GM21723 (cell line): ENCODE measurements at regions not wholly inside any gene's neighbourhood (a gene's known extent, or its start where the extent isn't known, plus 50 kb on each side); places are given as distances from the start of the nearest gene placed in this dataset.

ENCODE experiments used
- ATAC-seq: cut with Tn5 transposase; IDR thresholded peaks from one replicate; pipeline ENCODE4 v1.9.1; 2021; ENCODE audit warnings: mild to moderate bottlenecking, moderate library complexity; ENCODE audit not compliant: unreplicated experiment

- no peak for ATAC-seq
Observed at GRCh38 chr17:77726549-77727006, 231.9 kb upstream of the TNRC6C start.

GRCh38 chr17:77727037-77727615 is 231.4 kb upstream of the TNRC6C start:
- no peak for ATAC-seq

GRCh38 chr17:77728474-77728795 is 230.1 kb upstream of the TNRC6C start:
- ATAC-seq: no peak

- no peak for ATAC-seq
Observed at GRCh38 chr17:77728871-77729270, 229.6 kb upstream of the TNRC6C start.

- no peak for ATAC-seq
Observed at GRCh38 chr17:77729587-77729986, 228.9 kb upstream of the TNRC6C start.

DNA sequence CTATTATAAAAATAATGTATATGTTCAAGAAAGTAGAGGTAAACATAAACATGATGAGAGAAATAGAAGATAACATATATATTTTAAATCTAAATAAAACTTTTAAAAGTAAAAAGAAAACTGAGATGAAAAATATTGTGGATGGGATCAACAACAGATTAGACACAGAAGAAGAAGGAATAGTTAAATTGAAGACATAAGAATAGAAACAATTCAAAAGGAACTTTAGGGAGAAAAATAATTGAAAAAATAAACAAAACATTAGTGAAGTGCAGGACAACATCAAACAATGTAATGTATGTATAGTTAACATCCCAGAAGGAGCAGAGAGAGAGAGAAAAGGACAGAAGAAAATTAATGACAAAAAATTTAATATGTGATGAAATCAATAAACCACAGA is 228.1 kb upstream of the TNRC6C start:
- ATAC-seq: no peak

GRCh38 chr17:77733576-77734296 is 224.8 kb upstream of the TNRC6C start:
- ATAC-seq: no peak

GRCh38 chr17:77734371-77735080 is 224.0 kb upstream of the TNRC6C start:
- no peak for ATAC-seq

- ATAC-seq: no peak
Observed at GRCh38 chr17:77735081-77735565, 223.4 kb upstream of the TNRC6C start.

GRCh38 chr17:77735566-77736198 is 222.8 kb upstream of the TNRC6C start:
- no peak for ATAC-seq

DNA sequence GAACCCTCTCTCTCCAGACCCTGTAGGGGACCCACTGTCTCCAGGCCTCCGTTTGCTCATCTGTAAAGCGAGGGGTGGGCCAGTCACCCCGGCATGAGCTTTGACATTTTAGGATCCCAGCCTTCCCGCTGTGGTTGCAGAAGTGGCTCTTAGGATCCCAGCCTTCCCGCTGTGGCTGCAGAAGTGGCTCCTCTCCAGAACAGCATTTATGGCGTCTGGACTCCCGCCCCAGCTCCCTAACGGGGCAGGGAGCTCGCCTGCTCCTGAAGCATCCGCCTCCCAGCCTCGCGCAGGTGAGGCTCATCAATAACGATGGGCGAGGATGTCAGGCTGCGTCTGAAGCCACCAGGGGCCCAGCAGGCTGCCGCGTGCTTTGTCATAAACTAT is 222.3 kb upstream of the TNRC6C start:
- ATAC-seq: no peak

- ATAC-seq: no peak
Observed at GRCh38 chr17:77736721-77737120, 221.8 kb upstream of the TNRC6C start.

DNA sequence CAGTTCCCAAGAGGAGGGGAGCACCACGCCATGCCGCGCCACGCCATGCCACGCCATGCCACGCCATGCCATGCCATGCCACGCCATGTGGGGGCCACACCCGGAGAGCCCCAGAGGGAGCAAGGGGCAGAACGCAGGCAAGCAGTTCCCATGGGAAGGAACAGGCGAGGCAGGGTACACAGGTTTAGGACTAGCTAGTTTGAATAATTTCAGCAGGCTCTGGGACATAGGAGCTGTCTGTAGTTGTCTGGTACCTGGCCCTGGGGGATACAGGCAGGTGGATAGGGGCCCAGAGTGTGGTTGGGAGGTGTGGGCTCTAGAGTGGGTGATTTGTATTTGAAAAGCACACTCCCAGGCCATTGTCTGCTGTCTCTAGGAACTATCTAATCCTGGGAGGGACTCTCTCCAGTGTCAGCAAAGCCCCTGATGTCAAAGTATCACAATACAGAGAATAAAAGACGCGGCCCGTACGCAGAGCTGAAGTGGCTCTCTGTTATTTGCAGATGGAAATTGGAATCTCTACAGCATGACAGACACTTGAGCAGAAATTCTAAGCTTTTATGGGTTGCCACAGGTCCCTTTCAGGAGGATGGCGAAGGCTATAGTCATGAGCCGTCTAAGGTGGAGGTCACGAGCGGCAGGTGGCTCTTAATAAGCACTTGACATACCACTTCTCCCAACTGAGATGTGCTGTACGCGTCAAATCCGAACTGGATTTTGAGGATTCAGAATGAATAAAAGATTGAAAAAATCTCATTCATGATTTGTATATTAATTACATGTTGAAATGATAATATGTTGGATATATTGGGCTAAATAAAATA is 220.8 kb upstream of the TNRC6C start:
- ATAC-seq: no peak

DNA sequence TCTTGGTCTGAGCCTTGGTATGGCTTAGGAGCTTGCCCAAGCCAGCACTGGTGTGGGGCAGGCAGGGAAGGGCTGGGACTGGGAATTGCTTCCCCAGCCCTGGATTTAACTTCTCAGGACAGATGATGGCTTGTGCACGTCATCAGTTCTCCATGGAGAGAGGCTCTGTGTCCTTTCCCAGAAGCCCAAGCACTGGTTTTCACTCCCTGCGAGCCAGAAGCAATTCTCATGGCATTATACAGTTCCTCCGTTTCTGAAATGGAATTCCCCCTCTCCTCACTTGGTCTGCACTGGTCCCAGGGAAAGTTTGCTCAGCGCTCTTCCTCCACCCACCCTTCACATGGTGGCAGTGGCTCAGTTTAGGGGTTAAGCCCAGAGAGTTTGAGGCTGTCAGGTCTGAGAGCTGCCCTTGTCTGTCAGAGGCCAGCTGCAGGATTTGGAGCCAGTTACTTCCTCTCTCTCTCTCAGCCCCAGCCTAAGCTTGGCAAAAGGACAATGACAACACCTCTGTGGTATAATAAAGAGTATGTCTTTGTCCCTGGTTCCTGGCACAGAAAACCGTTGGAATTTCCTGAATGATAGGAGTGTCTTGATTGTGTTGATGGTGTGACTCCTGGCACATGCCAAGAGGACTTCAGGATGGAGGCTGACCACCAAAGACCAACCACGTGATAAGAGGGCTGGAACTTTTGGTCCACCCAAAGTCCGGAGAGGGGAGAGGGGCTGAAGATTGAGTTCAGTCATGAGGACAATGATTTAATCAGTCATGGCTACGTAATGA is 219.6 kb upstream of the TNRC6C start:
- no peak for ATAC-seq

DNA sequence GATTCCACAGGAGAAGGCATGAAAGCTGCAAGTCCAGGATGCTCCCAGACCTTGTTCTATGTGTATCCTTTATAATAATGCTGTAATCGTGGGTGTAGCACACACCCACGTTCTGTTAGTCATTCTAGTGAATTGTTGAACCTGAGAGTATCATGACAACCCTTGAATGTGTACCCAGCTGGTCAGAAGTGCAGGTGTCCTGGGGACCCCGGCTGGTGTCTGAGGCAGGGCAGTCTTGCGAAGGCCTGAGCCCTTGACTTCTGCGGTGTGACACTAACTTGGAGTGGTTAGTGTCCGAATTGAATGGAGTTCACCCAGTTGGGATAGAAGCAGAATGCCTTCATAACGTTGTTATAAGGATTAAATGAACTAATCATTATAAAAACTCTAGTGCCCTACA is 218.0 kb upstream of the TNRC6C start:
- ATAC-seq: no peak

DNA sequence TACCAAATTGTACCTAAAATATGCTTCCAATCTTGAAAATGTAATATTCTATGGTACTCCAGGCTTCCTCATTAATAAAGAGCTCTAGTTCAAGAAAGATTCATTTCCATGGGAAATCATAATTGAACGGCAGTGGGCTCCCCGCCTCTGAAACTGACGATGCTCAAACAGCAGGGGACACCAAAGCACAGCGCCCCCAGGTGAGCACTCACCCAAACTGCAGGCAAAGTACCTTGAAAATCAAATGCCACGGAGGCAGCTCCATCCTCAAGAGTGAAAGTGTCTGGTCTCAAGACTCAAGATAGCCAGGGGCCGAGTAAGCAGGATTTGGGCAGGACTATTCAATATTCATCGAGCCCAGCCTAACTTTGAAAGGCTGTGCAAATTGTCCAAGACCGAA is 217.4 kb upstream of the TNRC6C start:
- no peak for ATAC-seq

DNA sequence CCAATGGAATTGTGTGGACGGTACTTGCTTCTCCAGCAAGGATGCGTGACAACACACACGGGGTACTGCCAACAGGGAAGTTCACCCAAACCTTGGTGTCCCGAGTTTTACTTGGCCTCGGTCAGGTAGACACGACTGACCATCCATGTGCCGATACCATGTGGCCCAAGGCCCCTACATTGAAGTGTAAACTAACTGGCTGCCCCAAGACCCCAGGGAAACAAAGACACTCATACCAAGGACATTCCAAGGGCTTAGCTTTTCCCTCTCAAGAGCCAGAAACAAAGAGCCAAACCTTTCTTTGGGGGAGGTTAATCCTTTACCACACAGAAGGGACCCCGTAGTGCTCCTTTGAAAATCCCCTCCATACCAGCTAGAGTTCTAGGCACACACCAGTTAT is 215.9 kb upstream of the TNRC6C start:
- ATAC-seq: no peak

GRCh38 chr17:77744066-77744988 is 214.2 kb upstream of the TNRC6C start:
- ATAC-seq: no peak

- no peak for ATAC-seq
Observed at GRCh38 chr17:77745702-77746101, 212.8 kb upstream of the TNRC6C start.
